Inferior parietal cortex (tissue), 1 donor: ENCODE measurements at regions not wholly inside any gene's neighbourhood (a gene's known extent, or its start where the extent isn't known, plus 50 kb on each side); places are given as distances from the start of the nearest gene placed in this dataset.

Experiments used
- DNase-seq: peaks from one replicate; pipeline ENCODE4 v3.0.0-alpha.2; 2016; ENCODE audit errors: extremely low spot score

DNA sequence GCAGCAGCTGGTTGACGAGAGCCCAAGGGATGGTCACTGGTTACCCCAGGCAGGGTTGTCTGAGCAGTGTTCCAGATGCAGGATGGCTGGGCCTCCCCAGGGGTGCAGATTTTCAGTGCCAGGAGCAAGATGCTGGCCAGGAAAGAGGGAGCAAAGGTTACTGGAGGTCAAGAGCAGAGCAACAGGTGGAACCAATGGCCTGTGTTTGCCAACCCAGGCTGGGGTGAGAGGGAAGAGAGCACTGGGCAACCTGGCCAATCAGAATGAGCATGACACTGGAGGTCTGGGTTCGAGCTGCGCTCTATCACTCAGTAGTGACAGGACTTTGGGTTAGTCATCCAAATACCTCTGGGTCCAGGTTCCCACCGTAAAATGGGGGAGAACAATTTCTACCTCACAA lies 90.6 kb upstream of the TLE3 start:
- DNase-seq, result no peak

DNA sequence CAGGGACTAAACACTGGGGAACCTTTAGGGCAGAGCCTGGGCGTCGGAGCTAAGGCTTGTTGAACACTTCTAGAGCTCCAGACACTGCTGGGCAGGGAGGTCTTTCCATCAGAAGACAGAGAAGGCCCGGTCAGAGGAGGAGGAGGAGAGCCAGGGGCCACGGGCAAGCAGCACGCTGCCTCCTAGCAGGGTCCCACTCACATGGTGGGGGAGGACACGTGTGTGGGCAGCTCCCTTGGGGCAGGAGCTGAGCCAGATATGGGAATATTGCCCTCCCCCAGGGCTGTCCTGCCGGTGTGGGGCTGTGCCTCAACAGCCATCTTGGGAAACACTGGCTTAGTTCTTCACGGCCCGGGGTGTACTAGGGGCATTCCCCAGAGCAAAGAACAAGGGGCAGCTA lies 89.6 kb upstream of the TLE3 start:
- no peak for DNase-seq

DNA sequence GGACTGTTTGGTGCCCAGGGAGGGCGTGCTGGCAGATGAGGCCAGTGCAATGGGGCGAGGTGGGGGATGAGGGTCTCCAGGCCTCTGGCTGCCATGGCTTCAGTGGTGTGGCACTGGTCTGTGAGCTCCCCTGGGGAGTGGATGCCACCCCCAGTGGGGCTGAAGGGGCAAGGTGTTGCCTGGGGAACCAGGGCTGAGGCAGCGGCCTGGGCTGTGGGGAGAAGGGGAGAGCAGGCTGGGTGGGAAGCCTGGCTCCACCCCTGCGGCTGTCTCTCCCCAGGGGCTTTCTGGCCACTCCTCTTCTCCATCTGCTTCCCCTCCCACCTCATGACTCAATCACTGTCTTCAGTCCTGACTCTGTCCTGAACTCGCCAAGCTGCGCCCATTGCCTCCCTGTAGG lies 88.4 kb upstream of the TLE3 start:
- DNase-seq, result no peak

DNA sequence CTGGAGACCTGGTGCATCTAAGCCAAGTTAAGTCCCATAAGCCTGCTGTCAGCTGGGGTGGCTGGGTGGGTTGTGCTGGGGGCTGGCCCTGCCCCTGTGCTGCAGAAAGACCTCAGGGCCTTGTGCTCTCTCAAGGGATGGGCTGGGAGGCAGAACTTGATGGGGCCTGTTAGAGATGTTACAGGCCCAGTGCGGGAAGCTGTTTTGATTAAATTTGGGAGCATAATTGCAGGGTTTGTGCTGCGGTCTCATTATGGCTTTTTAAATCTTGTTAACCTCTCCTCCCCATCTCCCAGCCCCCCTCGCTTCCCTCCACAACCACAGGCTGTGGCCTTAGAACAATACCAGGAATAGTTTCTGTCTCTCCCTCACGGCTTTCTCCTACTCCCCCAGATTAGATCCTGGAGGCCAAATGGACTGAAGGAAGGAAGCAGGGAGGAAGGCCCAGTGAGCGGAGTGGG lies 87.6 kb upstream of the TLE3 start:
- no peak for DNase-seq

DNA sequence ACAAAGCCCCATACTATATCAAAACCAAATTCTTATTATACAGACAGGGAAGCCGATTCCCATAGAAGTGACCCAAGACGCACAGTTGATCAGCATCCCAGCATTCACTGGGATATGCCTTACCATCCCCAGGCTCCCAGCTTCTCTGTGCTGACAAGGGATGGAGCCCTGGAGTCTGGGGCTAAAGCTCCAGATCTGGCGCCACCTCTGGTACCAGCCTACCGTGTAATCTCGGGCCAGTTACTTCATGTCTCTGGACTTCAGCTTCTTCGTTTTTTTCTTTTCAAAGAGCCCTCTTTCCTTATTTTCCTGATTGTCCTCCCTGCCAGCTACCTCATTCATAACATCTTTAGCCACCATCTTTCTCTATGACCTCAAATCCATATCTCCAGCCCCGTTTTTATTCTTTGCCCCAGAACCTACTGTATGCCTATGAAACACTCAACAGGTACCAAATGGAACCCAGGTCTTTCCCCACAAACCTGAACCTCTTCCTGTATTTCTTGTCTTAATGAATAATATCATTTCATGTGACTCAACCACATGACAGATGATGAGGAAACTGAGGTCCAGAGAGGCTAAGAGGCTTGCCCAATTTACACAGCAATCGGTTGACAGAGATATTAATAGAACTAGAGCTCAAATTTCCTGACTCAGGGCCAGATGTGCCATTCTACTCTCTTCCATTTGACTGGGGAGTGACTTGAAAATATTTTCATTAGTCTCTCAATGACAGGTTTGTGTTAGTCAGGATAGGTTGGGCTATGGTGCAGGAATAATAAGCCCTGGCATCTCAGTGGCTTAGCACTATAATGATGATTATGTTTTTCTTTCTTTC lies 85.4 kb upstream of the TLE3 start:
- DNase-seq, result no peak

DNA sequence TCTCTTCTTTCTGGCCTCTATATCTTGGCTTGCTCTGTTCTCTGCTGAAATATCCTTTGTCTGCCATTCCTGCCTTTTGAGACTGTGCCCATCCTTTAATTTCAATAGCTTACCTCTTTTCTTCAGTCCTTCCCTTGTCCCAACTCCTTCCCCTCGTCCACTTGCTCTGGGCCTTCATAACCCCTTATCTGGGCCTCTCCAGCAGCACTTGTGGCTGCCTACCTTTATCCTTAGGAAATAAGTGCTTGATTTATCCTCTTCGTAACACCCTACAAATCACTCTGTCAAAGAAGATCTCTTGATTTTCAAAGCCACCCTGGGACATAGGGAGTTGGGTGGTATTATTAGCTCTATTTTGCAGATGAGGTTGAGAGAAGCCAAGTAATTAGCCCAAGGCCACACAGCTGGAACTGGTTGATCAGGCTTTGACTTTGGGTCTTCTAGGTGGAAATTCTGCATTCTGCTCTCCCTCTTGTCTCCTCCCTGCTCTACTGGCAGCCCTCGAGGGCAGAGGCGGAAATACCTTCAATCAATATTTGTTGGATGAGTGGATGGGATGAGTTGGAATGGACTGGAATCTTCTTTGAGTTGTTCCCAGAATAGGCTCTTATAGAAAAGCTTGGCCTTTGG lies 84.0 kb upstream of the TLE3 start:
- DNase-seq, result no peak

DNA sequence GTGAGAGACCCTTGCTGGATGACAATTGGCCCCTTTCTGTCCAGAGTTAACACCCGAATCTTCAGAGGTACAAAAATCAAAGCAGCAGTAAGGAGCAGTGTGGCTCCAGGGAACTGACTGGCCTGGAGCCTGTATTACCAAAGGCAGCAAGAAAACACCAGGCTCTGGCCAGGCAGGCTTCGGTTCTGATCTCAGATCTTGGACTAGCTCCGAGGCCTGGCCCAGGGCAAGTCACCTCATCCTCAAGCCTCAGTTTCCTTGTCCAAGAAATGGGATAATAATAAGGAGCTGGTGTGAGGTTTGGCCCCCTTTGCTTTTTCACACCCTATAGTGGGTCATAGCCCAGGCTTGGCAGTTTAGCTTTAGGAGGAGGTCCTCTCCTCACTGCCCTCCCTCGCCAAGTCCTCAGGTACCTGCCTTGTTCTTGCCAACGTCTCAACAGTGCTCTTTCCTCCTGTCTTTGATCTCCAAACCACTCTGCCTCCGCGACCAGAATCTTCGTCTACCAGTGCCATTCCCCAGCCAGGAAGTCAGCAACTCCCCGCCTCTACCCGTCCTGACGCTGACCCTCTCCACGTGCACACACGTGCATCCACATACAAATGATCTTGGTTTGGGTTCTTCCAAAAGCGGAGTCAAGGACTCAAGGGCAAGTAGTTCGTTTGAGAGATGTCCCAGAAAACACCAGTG lies 82.6 kb upstream of the TLE3 start:
- no peak for DNase-seq

DNA sequence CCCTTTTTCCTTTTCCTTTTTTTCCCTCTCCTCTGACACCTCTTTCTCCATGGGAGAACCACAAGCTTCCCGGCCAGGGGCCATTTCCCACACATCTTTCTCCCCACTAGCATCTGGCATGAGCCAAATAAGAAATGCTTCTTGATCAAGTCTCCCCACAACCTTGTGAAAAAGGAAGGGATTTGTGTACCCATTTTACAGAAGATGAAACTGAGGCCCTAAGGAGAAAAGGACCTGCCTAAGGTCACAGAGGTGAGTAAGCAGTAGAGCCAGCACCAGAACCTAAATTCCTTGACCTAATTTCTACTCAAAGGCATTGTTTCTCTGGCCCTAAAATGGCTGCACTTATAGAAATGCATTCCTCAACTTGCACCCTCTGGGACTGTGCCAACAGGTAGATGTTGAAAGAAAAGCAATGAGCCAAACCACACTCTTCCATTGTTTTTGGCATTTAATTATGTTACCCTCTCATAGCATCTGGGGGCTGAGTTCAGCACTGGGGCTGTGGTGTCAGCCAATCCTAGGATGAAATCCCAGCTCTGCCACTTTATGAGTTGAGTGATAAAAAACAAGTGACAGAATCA lies 81.7 kb upstream of the TLE3 start:
- no peak for DNase-seq

DNA sequence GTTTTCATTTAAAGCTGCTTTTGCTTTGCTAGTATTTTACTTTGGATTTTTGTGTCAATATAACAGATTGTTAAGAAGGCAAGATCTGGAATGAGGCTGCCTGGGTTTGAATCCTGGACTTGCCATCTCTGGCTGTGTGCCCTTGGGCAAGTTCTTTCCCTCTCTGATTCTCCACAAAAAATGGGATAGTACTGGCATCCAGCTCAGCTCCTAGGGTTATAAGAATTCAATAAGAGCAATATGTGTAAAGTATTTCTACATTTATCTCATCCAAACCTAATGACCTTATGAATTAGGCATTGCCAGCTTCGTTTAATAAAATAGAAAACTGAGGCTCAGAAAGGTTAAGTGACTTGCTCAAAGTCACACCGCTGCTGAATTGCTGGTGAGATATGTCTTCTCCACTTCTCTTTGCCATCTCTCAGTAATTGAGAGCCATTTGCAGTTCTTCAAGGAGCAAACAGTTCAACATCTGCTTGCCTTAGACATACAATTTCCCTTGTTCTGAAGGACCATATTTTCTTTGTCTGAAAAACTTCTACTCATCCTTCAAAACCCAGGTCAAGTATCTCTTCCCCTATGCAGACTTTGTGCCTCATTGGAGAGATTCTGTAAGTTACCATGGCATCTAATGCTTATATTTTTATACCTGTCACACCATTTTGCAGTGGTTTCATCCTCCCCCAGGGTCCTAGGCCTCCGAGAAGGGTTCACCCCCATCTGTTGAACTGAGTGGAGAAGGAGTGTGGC lies 80.8 kb upstream of the TLE3 start:
- DNase-seq, result no peak

DNA sequence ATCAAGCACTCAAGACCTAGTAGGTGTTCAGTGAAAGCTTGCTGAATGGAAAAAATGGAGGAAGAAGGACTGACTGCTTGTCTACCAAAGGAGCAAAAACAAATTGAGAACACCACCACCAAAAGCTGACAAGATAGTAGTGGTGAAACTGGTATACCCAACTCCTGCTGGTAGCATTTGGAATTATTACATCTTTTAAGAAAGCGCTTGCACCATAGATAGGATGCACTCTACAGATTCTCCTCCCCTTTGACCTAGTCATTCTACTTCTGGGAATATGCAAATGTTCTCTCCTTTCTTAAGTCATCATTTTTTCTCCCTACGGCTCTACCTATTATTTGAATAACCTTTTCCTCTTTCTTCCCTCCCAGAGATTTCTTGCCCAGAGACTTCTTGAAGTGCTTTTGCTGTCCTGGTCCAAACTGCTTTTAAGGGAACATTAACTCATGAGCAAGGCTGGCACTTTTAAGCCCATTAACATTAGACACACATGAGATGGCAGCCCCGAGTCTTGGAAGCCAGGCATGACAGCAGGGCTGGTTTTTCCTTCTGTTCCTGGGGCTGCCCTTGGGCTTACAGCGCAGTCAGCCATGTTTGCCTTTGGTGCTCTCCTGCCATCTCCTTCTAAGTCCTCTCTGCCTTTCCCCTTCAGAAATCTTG lies 75.0 kb upstream of the TLE3 start:
- no peak for DNase-seq

DNA sequence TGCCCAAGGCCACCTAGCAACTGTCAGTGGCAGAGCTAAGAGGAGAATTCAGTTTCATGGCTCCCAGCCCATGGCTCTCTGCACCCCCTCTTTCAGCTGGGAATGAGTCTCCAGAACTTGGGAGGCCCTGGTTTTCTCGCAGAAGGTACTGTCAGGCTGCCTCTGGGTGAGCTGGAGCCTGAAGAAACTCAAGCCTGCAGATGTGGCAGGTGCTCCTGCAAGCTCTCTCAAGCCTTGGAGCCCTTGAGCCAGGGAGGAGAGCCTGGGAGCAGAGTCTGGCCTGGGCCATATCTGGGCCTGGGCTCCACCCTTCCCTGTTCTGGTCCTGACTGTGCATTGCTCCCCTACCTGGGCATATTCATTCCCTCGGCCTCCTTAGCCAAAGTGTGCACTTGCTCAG lies 74.4 kb upstream of the TLE3 start:
- no peak for DNase-seq

DNA sequence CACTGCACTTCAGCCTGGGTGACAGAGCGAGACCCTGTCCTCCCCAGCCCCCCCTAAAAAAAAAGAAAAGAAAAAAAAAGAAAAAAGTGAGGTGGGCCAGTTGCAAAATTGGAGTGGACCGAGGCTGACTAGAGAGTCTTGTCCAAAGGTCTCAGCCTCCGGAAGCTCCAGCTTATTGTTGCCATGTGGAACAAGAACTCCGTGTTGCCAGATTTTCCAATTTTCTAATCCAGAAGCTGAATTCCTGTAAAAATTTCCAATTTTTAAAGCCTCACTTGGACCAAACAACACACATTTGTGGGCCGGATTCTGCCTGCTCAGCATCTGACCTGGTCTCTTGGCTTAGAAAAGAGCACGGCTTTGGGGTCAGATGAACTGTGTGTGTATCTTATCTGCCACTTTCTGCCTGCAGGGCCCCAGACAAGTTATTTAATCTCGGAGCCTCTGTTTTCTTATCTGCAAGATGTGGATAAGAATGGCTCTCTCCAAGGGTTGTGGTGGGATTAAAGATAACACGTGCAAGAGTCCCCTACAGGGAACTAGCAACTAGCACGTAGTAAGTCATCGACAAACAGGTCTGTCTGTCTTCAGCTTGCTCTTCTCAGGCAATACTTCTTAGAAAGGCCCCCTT lies 73.7 kb upstream of the TLE3 start:
- no peak for DNase-seq

DNA sequence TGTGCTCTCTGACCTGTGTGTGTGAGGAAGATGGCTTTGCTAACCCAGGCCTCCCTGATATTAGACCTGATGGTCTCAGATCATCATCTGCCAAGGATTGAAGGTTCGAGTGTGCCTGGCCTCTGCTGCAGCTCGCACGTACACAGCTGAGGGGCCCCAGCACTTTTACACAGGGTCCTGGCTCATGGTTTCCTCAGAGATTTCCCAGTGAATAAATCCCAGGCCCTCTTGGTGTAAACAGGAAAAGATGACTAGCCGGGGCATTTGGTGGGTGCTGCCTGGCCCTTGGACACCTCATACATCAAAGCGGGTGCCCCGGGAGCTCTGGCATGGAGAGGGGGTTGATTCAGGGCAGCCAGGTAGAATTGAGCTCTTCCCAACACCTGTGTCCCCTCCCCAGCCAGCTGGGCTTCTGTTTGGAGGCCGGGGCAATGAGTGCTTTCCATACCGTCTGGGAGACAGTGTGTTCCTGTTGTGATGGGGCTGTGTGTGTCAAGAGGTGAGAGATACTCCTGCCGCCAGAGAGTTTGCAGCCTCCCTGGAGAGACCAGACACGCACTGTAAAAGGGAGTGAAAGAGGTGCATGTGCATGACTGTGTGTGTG lies 72.5 kb upstream of the TLE3 start:
- DNase-seq, result no peak

DNA sequence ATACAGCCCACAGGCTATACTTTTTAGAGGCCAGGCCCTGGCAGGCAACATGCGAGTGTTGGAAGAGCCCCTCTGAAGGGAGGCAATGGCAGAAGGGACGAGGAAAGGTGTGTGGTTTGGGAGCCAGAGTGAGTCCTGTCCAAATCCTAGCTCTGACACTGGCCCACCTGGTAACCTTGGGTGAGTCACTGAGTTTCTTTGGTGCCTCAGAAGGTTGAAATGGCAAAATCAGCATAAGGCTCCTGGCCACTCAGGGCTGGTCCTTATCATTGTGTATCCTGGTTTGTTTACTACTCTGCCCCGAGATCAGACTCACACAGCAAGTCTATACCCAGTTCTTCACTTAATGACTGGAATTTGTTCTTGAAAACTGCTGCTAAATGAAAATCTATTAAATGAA lies 71.4 kb upstream of the TLE3 start:
- DNase-seq, result no peak

DNA sequence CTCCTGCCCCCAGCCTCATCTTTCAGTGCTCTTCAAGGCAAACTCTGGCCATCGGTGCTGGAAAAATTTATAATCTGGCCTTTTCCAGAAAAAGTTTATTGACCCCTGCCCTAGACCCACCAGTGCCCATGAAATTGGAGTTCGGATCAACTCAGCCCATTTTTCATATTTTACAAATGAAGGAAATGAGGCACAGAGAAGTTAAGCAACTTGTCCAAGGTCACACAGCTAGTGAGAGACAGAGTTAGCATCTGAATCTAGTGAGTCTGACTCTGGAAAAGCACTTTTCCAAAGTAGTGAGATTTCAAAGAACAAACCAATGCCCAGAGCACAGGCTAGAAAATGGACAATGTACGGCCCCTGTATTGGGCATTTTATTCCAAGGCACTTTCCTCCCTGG lies 69.4 kb upstream of the TLE3 start:
- no peak for DNase-seq

DNA sequence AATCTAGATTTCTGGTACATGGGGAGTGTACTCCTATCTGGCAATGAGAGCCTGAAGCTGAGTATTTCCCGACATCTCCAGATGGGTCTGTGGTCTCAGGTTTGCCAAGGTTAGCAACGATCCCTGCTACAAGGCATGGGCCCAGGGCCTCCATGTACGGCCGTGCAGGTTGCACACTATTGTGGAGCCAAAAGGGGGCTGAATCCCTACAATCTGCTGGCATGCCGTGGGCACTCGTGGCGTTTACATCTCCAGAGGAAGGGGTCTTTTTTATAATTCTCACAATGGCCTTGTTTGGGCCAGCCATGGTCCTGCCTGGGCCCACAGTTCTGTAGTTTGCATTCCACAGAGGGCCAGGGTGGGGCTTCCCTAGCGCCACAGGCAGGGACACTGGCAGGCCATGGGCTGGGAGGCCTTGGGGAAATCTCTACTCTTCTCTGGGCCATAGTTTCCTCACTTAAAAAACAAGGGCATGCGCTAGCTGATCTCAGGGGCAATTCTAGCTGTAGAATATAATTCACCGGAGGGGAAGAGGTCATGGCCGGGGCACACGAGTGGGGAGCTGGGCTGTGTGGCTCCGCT lies 68.9 kb upstream of the TLE3 start:
- no peak for DNase-seq

DNA sequence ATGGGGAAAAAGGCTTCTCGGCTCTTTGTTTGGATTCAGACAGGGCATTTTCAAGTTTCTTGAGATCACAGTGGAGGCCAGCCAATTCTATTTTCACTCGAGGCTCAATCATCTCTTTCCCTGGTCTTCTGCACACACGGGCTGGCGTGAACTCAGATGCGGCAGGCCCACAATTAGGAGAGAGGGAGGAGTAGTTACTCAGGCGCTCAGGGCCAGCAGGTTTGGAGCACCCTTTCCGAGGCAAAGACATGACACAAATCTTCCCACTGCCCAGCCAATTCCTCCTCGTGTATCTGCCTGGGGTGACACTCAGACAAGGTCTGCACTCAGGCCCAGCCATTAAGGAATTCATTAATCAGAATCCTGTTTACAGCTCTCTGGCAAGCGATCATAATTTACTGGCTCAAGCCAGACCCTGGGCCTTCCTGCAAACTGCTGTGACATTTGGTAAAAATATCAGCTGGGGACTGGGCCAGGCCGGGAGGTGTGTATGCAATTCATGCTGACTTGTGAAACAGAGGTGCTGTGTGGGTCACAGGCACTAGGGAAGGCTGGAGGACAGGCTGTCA lies 68.1 kb upstream of the TLE3 start:
- DNase-seq, result no peak

DNA sequence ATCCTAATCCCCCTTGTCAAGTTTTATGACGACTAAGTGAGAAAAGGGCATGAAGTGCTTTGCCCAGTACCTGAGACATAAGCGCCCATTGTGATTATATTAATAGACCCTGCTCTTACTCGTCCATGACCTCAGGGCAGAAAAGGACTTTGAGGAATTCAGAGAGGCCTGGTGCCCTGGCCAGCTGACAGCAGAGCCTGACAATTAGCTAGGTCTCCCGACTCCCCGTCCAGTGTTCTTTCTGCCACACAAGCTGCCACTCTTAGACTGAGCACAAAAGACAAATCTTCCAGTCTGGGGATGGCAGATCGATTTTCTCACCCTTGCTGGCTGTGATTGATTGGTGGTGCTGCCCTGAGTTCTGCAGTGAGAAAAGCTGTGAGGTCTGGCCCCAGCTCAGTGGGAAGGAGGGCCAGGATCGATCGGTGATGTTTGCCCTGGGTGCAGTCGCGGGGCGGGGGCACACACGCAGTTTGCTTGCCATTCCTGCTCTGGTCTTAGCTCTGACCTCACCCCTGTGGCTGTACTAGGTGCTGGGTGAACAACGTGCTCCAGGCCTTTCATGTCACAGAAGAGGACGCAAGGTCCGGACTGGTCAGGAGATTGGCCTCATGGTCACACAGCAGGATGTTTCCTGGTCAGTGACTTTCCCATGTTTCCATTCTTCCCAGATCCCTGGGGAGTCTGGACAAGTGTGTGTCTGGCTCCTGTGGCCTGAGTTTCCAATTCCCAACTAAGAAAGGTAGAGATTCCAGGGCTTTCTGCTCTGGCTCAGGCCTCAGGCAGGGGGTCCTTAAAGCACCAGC lies 67.4 kb upstream of the TLE3 start:
- no peak for DNase-seq
